GM12892 (cell line): ENCODE measurements at regions not wholly inside any gene's neighbourhood (a gene's known extent, or its start where the extent isn't known, plus 50 kb on each side); places are given as distances from the start of the nearest gene placed in this dataset.

ENCODE experiments used
- POLR2A ChIP-seq: IDR thresholded peaks from 2 replicates; pipeline ENCODE4 v1.6.1; 2011; ENCODE audit warnings: low read depth, low read length, control low read depth
- POLR2AphosphoS5 ChIP-seq: IDR thresholded peaks from 2 replicates; pipeline ENCODE4 v1.6.1; 2011; ENCODE audit warnings: low read depth, low read length, control low read depth
- TAF1 ChIP-seq: IDR thresholded peaks from 2 replicates; pipeline ENCODE4 v1.6.1; 2011; ENCODE audit warnings: low read depth, mild to moderate bottlenecking, control low read depth, low read length, borderline replicate concordance

GRCh38 chr6:114407426-114408035, 64.7 kb upstream of the HS3ST5 start:
- no peak for TF ChIP-seq TAF1
- no peak for TF ChIP-seq POLR2A
- no peak for TF ChIP-seq POLR2AphosphoS5
